GM13977 (cell line): ENCODE measurements at regions not wholly inside any gene's neighbourhood (a gene's known extent, or its start where the extent isn't known, plus 50 kb on each side); places are given as distances from the start of the nearest gene placed in this dataset.
"Not testable (repeated sequence)": the region's sequence is repeated elsewhere in the genome, so short reads cannot be mapped to it uniquely, and the experiment has no call there.

Experiments
- DNase-seq: peaks from one replicate; pipeline ENCODE4 v3.0.0; 2012; ENCODE audit warnings: low spot score
- in situ Hi-C: fragments of 300-500 bp; cut with MboI; formaldehyde crosslinking; loops from one replicate; pipeline ENCODE4 v1.12.0; 2022; ENCODE audit warnings: low sequenced_read_pairs, low pct_unique_long_range_greater_than_20kb, mixed read lengths, inconsistent platforms; ENCODE audit not compliant: unreplicated experiment
- TF ChIP-seq, protein P1 (sequence below): IDR thresholded peaks from 2 replicates; pipeline ENCODE4 v1.5.1; 2012; ENCODE audit warnings: mild to moderate bottlenecking, control low read depth; ENCODE audit not compliant: insufficient read depth; ENCODE audit errors: extremely low read depth, missing control alignments

DNA sequence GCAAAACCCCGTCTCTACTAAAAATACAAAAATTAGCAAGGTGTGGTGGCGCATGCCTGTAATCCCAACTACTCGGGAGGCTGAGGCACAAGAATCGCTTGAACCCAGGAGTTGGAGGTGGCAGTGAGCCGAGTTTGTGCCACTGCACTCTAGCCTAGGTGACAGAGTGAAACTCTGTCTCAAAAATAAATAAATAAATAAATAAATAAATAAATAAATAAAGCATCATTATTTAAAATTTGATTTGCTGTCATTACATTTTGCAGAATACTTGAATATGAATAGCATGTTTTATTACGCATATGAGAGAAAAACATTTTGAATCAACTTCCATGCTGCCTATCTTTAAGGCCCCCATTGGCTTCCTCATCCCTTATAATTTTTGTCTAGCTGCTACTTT lies 53.4 kb upstream of the MED14 start:
- in situ Hi-C loops, result loop anchor here (10.0 kb wide), 1 partner anchor 134 kb away; no protein-coding TSS in a partner anchor
- DNase-seq, result not testable (repeated sequence)

DNA sequence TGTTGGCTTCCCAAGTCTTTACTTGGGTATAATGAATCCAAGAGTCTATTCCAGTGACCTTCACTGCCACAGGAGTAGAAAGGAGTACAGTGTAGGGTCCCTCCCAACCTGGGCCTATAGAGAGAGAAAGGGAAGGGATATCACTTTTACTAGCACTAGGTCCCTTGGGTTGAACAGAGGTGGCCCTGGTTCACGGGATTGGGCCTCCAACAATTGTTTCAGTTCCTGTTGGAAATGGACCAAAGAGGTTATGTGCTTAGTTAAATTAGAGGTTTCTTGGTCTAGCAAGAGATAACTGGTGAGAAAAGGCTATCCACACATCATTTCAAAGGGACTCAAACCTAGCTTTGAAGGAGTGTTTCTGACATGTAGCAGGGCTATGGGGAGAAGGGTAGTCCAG lies 57.1 kb upstream of the MED14 start:
- TF ChIP-seq, protein P1, sequence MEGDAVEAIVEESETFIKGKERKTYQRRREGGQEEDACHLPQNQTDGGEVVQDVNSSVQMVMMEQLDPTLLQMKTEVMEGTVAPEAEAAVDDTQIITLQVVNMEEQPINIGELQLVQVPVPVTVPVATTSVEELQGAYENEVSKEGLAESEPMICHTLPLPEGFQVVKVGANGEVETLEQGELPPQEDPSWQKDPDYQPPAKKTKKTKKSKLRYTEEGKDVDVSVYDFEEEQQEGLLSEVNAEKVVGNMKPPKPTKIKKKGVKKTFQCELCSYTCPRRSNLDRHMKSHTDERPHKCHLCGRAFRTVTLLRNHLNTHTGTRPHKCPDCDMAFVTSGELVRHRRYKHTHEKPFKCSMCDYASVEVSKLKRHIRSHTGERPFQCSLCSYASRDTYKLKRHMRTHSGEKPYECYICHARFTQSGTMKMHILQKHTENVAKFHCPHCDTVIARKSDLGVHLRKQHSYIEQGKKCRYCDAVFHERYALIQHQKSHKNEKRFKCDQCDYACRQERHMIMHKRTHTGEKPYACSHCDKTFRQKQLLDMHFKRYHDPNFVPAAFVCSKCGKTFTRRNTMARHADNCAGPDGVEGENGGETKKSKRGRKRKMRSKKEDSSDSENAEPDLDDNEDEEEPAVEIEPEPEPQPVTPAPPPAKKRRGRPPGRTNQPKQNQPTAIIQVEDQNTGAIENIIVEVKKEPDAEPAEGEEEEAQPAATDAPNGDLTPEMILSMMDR, result no peak
- in situ Hi-C loops, result no loop called here

DNA sequence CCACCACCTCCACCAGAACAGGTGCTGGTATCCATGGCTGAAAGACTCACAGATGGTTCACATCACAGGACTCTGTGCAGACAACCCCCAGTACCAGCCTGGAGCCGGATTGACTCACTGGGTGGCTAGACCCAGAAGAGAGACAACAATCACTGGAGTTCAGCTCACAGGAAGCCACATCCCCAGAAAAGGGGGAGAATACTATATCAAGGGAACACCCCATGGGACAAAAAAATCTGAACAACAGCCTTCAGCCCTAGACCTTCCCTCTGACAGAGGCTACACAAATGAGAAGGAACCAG lies 59.4 kb upstream of the MED14 start:
- DNase-seq, in situ Hi-C loops: not testable (repeated sequence)

More for the DNA sequence above, 57.1 kb upstream of the MED14 start:
- DNase-seq, result no peak

DNA sequence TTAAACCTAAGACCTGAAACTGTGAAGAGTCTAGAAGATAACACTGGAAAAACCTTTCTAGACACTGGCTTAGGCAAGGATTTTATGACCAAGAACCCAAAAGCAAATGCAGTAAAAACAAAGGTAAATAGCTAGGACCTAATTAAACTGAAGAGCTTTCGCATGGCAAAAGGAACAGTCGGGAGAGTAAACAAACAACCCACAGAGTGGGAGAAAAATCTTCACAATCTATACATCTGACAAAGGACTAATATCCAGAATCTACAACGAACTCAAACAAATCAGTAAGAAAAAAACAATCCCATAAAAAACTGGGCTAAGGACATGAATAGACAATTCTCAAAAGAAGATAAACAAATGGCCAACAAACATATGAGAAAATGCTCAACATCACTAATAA lies 64.4 kb upstream of the MED14 start:
- in situ Hi-C loops, DNase-seq: not testable (repeated sequence)

DNA sequence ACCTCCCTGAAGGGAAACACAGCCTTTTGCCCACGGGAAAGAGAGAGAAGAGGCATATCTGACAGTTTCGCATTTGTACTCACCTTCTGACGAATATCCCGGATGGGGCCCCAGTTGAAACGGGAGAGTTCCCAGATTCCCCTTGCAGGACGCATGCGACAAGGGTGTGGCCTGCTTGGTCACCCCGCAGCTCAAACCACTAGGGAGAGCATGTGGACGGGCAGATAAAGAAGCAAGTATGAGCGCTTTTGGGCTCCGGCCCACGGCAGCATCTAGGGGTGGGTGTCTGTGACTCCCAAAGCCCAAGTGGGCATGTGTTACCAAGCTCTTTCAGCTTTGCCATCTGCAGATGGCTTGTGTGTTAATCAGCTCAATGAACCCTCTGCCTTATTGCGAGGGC lies 70.1 kb upstream of the MED14 start:
- DNase-seq, result no peak
- in situ Hi-C loops, result no loop called here
- TF ChIP-seq, protein P1, result no peak

DNA sequence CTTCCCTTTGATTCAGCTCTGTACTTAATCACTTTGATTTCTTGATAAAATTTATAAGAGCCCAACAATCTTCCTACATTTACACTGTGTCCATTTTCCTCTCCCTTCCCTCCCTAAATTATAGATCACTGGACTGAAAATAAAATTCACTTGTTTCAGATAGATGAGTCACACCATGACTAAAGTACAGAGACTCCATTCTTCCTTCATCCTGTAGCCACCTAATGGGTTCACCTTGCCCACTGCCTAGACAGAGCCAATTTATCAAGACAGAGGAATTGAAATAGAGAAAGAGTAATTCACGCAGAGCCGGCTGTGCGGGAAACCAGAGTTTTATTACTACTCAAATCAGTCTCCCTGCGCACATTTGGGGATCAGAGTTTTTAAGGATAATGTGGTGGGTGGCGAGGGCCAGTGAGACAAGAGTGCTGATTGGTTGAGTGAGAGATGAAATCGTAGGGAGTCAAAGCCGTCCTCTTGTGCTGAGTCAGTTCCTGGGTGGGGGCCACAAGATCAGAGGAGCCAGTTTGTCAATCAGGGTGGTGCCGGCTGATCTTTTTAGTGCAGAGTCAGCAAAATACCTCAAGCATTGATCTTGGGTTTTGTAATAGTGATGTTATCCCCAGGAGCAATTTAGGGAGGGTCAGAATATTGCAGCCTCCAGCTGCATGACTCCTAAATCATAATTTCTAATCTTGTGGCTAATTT lies 71.3 kb upstream of the MED14 start:
- in situ Hi-C loops, result no loop called here
- TF ChIP-seq, protein P1, result no peak

DNA sequence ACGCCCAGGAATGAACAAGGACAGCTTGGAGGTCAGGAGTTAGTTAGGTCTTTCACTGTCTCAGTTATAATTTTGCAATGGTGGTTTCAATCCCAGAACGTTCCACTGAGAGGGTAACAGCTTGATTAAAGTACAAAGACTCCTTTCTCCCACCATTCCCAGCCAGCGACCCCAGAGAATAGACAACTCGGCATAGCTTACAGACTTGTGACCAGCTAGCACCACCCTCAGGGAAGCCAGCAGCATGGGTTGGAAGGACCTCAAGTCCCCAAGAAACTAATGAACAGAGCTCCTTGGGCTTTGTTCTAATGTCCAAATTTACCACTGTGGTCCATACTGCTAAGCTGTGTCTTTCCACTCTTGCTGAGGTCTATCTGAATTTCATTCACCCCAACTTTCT lies 72.0 kb upstream of the MED14 start:
- no peak for DNase-seq
- in situ Hi-C loops, result no loop called here
- TF ChIP-seq, protein P1, result no peak

More for the DNA sequence above, 71.3 kb upstream of the MED14 start:
- DNase-seq, result no peak

DNA sequence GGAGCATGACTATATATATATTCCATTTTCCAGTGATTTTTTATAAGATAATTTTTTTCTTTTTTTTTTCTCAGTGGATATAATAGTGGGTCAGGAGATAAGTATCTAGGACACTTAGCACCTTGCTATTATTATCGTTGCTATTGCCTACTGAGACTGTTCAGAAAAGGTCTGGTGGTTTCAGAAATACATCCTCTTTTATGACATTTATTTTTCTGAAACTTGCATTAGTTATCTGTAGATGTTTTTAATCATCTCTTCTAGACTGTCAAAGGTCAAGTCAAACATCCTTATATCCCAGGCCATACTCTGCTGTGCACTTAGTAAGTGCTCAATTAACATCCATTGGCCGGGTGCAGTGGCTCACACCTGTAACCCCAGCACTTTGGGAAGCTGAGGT lies 72.9 kb upstream of the MED14 start:
- in situ Hi-C loops, result no loop called here
- TF ChIP-seq, protein P1, result no peak
- no peak for DNase-seq
